ENCODE measurements at regions not wholly inside any gene's neighbourhood (a gene's known extent, or its start where the extent isn't known, plus 50 kb on each side); places are given as distances from the start of the nearest gene placed in this dataset.

DNA sequence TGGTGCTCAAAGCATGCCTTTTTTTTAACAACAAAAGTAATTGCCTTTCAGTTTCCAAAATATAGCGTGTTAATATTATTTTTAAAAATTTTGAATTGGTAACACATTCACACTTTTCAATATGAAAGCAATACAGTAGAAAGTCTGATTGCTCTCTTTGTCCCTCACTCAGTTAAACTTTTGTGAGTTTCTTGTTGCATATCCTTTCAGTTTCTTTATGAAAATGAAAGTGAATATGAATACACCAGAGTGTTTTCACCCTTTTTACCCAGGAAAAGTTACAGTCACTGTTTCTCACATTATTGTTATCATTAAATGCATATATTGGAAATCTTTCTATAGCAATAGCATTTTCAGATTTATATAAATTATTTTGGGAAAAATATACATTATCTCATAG is 377.4 kb upstream of the CRIM1 start:
- TF ChIP-seq, protein P1, sequence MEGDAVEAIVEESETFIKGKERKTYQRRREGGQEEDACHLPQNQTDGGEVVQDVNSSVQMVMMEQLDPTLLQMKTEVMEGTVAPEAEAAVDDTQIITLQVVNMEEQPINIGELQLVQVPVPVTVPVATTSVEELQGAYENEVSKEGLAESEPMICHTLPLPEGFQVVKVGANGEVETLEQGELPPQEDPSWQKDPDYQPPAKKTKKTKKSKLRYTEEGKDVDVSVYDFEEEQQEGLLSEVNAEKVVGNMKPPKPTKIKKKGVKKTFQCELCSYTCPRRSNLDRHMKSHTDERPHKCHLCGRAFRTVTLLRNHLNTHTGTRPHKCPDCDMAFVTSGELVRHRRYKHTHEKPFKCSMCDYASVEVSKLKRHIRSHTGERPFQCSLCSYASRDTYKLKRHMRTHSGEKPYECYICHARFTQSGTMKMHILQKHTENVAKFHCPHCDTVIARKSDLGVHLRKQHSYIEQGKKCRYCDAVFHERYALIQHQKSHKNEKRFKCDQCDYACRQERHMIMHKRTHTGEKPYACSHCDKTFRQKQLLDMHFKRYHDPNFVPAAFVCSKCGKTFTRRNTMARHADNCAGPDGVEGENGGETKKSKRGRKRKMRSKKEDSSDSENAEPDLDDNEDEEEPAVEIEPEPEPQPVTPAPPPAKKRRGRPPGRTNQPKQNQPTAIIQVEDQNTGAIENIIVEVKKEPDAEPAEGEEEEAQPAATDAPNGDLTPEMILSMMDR (IDR thresholded peaks at IDR 0.05), result no peak
- TF ChIP-seq POLR2A (IDR thresholded peaks at IDR 0.05), result no peak
